ENCODE measurements at regions not wholly inside any gene's neighbourhood (a gene's known extent, or its start where the extent isn't known, plus 50 kb on each side); places are given as distances from the start of the nearest gene placed in this dataset.

DNA sequence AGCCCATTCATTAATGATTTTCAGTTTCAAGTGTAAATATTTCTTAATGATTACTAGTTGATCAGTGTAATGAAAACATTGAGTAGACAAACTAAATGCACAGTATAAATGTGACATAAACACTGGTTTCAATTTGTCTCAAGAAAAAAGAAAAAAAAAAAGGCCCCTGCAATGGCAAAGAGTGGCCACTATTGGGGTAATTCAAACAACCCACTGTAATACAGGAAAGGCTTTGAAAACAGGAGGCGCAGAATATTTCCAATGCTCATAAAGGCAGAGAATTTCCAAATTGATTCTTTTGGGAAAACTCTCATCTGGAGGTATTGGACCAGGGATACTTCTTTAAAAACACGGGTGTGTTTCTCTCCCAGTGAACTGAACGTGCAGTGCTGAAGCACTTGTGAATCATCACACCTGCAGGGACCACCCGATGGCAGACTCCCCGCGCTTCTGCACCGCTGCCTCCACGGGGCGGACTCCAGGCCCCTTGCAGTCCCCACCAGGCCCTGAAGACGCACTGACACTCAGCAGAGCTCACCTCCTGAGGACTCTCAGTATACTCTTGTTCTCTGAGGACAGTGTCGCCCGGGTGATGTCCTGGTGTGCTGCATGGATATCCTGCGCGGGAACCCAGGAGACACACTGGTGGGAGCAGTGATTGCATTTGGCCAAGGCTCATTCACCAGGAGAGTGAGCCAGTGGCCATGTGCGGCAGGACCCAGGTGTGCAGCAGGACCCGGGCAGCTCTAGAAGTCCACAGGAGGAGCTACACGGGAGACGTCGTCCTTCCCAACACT is 227.6 kb upstream of the IRX4 start:
- 75 to 84% (median 81%) methylated on average over 19 of the region's 19 CpGs for WGBS, 3 donors
- intact Hi-C loops (cut with DNase I) = no loop called here
- no peak overlapping the region for H3K27ac ChIP-seq
- no peak for ATAC-seq
- no peaks in the 10 kb centered on the region for H3K27me3 ChIP-seq (ENCODE audit: insufficient read depth in 3 of 3, low read length in 2 of 3)
- no peaks in the 10 kb centered on the region for H3K36me3 ChIP-seq (ENCODE audit: insufficient read depth in 1 of 2, low read depth in 1 of 2)
- TF ChIP-seq CTCF (IDR thresholded peaks at IDR 0.05) = no peak
- no peak for DNase-seq
- H3K4me1 ChIP-seq = no peaks in the 10 kb centered on the region
- H3K4me3 ChIP-seq = no peak overlapping the region
- no peaks in the 10 kb centered on the region for H3K9me3 ChIP-seq

- Histone ChIP-seq H3K4me3 (no peak overlapping the region), H3K36me3 (ENCODE audit: insufficient read depth in 1 of 2, low read depth in 1 of 2) (no peaks in the 10 kb centered on the region), H3K27me3 (ENCODE audit: insufficient read depth in 3 of 3, low read length in 2 of 3) (no peaks in the 10 kb centered on the region), H3K27ac (no peak overlapping the region), H3K4me1 (no peaks in the 10 kb centered on the region), H3K9me3 (no peaks in the 10 kb centered on the region)
- no peak for TF ChIP-seq CTCF (IDR thresholded peaks at IDR 0.05)
- intact Hi-C loops (cut with DNase I) = no loop called here
- ATAC-seq (no peak), DNase-seq (no peak)
- WGBS, 3 donors = 66 to 71% (median 68%) methylated on average over 5 of the region's 5 CpGs
These were observed 226.8 kb upstream of the IRX4 start for GRCh38 chr5:2109566-2109965.

DNA sequence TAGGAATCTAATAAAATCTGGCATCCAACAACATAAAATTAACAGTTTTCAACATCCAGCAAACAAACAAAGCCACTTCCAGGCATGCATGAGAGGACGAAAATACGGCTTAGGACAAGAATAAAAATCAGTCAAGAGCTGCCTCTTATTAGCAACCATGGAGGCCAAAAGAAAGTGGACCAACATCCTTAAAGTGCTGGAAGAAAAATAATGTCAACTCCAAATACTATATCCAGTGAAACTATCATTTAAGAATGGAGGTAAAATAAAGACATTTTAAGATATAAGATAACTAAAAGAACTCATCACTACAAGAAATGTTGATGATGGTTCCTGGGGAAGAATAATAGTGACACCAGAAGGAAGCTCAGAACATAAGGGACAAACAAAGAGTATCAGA is 224.0 kb upstream of the IRX4 start:
- ATAC-seq (no peak), DNase-seq (no peak)
- WGBS, 3 donors = 89 to 95% (median 94%) methylated on average over 2 of the region's 2 CpGs
- intact Hi-C loops (cut with DNase I) = no loop called here
- TF ChIP-seq CTCF (IDR thresholded peaks at IDR 0.05) = no peak
- H3K36me3 ChIP-seq (ENCODE audit: insufficient read depth in 1 of 2, low read depth in 1 of 2) = no peaks in the 10 kb centered on the region
- H3K27me3 ChIP-seq (ENCODE audit: insufficient read depth in 3 of 3, low read length in 2 of 3) = no peaks in the 10 kb centered on the region
- no peak overlapping the region for H3K4me3 ChIP-seq
- no peaks in the 10 kb centered on the region for H3K9me3 ChIP-seq
- H3K27ac ChIP-seq = no peak overlapping the region
- H3K4me1 ChIP-seq = no peaks in the 10 kb centered on the region

DNA sequence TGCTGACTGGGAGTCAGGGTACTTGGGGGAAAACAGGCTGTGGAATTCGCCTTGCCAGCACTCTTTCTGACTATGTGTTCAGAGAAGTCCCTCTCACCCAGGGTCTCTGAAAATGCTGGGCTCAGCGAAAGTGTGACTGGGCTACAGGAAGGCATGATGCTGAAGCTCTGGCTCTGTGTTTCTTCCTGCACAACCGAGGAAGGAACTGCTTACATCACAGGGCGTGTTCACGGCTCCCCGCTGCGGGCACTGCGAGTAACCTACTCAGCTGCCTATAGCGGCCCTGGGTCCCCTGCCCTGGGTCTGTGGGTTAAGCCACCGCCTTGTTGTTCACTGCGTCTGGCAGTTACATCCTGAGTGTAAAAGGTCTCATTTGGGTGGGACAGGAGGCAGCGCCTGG is 222.4 kb upstream of the IRX4 start:
- intact Hi-C loops (cut with DNase I) = no loop called here
- Histone ChIP-seq H3K27me3 (ENCODE audit: insufficient read depth in 3 of 3, low read length in 2 of 3) (no peaks in the 10 kb centered on the region), H3K9me3 (no peaks in the 10 kb centered on the region), H3K27ac (no peak overlapping the region), H3K36me3 (ENCODE audit: insufficient read depth in 1 of 2, low read depth in 1 of 2) (no peaks in the 10 kb centered on the region), H3K4me3 (no peak overlapping the region), H3K4me1 (no peaks in the 10 kb centered on the region)
- no peak for TF ChIP-seq CTCF (IDR thresholded peaks at IDR 0.05)
- 82 to 86% (median 83%) methylated on average over 12 of the region's 12 CpGs for WGBS, 3 donors
- DNase-seq (no peak), ATAC-seq (no peak)

DNA sequence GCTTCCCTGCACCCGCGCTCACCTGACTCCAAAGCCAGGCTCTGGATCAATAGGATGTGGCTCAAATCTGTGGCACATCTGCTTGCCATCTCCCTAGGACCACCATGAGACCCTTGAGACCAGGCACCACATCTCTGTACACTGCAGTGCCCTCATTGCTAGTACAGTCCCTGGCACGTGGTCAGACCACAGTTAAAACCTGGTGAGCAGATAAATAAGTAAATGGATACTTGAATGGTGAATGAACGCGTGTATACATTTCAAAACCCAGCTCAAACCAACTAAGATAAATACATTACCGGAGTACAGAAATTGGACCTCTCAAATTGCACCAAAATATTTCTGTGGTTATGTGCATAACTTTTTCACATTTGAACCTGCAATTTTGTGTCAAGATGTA is 221.2 kb upstream of the IRX4 start:
- no peak for TF ChIP-seq CTCF (IDR thresholded peaks at IDR 0.05)
- WGBS, 3 donors = 62 to 85% (median 75%) methylated on average over 6 of the region's 6 CpGs
- ATAC-seq (no peak), DNase-seq (no peak)
- intact Hi-C loops (cut with DNase I) = no loop called here
- H3K27me3 ChIP-seq (ENCODE audit: insufficient read depth in 3 of 3, low read length in 2 of 3) = no peaks in the 10 kb centered on the region
- no peak overlapping the region for H3K4me3 ChIP-seq
- H3K4me1 ChIP-seq = no peaks in the 10 kb centered on the region
- no peaks in the 10 kb centered on the region for H3K36me3 ChIP-seq (ENCODE audit: insufficient read depth in 1 of 2, low read depth in 1 of 2)
- no peaks in the 10 kb centered on the region for H3K9me3 ChIP-seq
- no peak overlapping the region for H3K27ac ChIP-seq
